ENCODE measurements at regions not wholly inside any gene's neighbourhood (a gene's known extent, or its start where the extent isn't known, plus 50 kb on each side); places are given as distances from the start of the nearest gene placed in this dataset.

DNA sequence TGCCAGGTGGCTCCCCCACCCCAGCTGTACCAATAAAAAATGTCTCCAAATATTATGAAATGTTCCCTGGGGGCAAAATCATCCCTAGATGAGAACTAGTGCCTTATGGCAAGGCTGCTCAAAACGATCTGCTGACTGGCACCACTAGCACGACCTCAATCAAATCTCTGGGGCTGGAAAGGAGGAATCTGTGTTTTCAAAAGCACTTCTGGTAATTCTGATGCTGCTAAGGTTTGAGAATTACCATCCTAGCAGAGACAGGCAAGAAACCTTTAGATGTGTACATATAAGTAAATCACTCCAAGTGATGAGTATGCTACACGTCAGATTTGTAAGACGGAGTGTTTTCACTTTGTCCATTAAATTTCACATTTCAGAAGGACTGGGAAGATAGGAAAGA lies 360.1 kb upstream of the THRB start:
- TF ChIP-seq EZH2phosphoT487 (IDR thresholded peaks at IDR 0.05; ENCODE audit: unreplicated experiment), result no peak
- TF ChIP-seq, protein P1, sequence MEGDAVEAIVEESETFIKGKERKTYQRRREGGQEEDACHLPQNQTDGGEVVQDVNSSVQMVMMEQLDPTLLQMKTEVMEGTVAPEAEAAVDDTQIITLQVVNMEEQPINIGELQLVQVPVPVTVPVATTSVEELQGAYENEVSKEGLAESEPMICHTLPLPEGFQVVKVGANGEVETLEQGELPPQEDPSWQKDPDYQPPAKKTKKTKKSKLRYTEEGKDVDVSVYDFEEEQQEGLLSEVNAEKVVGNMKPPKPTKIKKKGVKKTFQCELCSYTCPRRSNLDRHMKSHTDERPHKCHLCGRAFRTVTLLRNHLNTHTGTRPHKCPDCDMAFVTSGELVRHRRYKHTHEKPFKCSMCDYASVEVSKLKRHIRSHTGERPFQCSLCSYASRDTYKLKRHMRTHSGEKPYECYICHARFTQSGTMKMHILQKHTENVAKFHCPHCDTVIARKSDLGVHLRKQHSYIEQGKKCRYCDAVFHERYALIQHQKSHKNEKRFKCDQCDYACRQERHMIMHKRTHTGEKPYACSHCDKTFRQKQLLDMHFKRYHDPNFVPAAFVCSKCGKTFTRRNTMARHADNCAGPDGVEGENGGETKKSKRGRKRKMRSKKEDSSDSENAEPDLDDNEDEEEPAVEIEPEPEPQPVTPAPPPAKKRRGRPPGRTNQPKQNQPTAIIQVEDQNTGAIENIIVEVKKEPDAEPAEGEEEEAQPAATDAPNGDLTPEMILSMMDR (conservative IDR thresholded peaks at IDR 0.05; ENCODE audit: low read depth in 2 of 2), result no peak
- no peak for TF ChIP-seq EZH2 (IDR thresholded peaks at IDR 0.05; ENCODE audit: low read depth, unreplicated experiment)
- TF ChIP-seq NANOG (IDR thresholded peaks at IDR 0.05; ENCODE audit: borderline replicate concordance), result no peak
- TF ChIP-seq, protein P2, sequence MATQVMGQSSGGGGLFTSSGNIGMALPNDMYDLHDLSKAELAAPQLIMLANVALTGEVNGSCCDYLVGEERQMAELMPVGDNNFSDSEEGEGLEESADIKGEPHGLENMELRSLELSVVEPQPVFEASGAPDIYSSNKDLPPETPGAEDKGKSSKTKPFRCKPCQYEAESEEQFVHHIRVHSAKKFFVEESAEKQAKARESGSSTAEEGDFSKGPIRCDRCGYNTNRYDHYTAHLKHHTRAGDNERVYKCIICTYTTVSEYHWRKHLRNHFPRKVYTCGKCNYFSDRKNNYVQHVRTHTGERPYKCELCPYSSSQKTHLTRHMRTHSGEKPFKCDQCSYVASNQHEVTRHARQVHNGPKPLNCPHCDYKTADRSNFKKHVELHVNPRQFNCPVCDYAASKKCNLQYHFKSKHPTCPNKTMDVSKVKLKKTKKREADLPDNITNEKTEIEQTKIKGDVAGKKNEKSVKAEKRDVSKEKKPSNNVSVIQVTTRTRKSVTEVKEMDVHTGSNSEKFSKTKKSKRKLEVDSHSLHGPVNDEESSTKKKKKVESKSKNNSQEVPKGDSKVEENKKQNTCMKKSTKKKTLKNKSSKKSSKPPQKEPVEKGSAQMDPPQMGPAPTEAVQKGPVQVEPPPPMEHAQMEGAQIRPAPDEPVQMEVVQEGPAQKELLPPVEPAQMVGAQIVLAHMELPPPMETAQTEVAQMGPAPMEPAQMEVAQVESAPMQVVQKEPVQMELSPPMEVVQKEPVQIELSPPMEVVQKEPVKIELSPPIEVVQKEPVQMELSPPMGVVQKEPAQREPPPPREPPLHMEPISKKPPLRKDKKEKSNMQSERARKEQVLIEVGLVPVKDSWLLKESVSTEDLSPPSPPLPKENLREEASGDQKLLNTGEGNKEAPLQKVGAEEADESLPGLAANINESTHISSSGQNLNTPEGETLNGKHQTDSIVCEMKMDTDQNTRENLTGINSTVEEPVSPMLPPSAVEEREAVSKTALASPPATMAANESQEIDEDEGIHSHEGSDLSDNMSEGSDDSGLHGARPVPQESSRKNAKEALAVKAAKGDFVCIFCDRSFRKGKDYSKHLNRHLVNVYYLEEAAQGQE (IDR thresholded peaks at IDR 0.05; ENCODE audit: unreplicated experiment), result no peak
- TF ChIP-seq, protein P3, sequence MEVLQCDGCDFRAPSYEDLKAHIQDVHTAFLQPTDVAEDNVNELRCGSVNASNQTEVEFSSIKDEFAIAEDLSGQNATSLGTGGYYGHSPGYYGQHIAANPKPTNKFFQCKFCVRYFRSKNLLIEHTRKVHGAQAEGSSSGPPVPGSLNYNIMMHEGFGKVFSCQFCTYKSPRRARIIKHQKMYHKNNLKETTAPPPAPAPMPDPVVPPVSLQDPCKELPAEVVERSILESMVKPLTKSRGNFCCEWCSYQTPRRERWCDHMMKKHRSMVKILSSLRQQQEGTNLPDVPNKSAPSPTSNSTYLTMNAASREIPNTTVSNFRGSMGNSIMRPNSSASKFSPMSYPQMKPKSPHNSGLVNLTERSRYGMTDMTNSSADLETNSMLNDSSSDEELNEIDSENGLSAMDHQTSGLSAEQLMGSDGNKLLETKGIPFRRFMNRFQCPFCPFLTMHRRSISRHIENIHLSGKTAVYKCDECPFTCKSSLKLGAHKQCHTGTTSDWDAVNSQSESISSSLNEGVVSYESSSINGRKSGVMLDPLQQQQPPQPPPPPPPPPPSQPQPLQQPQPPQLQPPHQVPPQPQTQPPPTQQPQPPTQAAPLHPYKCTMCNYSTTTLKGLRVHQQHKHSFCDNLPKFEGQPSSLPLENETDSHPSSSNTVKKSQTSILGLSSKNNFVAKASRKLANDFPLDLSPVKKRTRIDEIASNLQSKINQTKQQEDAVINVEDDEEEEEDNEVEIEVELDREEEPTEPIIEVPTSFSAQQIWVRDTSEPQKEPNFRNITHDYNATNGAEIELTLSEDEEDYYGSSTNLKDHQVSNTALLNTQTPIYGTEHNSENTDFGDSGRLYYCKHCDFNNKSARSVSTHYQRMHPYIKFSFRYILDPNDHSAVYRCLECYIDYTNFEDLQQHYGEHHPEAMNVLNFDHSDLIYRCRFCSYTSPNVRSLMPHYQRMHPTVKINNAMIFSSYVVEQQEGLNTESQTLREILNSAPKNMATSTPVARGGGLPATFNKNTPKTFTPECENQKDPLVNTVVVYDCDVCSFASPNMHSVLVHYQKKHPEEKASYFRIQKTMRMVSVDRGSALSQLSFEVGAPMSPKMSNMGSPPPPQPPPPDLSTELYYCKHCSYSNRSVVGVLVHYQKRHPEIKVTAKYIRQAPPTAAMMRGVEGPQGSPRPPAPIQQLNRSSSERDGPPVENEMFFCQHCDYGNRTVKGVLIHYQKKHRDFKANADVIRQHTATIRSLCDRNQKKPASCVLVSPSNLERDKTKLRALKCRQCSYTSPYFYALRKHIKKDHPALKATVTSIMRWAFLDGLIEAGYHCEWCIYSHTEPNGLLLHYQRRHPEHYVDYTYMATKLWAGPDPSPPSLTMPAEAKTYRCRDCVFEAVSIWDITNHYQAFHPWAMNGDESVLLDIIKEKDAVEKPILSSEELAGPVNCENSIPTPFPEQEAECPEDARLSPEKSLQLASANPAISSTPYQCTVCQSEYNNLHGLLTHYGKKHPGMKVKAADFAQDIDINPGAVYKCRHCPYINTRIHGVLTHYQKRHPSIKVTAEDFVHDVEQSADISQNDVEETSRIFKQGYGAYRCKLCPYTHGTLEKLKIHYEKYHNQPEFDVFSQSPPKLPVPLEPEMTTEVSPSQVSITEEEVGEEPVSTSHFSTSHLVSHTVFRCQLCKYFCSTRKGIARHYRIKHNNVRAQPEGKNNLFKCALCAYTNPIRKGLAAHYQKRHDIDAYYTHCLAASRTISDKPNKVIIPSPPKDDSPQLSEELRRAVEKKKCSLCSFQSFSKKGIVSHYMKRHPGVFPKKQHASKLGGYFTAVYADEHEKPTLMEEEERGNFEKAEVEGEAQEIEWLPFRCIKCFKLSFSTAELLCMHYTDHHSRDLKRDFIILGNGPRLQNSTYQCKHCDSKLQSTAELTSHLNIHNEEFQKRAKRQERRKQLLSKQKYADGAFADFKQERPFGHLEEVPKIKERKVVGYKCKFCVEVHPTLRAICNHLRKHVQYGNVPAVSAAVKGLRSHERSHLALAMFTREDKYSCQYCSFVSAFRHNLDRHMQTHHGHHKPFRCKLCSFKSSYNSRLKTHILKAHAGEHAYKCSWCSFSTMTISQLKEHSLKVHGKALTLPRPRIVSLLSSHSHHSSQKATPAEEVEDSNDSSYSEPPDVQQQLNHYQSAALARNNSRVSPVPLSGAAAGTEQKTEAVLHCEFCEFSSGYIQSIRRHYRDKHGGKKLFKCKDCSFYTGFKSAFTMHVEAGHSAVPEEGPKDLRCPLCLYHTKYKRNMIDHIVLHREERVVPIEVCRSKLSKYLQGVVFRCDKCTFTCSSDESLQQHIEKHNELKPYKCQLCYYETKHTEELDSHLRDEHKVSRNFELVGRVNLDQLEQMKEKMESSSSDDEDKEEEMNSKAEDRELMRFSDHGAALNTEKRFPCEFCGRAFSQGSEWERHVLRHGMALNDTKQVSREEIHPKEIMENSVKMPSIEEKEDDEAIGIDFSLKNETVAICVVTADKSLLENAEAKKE (CRISPR knock-in tag; IDR thresholded peaks at IDR 0.05), result no peak
- no peak for TF ChIP-seq CREB1 (CRISPR knock-in tag; IDR thresholded peaks at IDR 0.05; ENCODE audit: low read depth)
- TF ChIP-seq, protein P4, sequence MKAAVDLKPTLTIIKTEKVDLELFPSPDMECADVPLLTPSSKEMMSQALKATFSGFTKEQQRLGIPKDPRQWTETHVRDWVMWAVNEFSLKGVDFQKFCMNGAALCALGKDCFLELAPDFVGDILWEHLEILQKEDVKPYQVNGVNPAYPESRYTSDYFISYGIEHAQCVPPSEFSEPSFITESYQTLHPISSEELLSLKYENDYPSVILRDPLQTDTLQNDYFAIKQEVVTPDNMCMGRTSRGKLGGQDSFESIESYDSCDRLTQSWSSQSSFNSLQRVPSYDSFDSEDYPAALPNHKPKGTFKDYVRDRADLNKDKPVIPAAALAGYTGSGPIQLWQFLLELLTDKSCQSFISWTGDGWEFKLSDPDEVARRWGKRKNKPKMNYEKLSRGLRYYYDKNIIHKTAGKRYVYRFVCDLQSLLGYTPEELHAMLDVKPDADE (IDR thresholded peaks at IDR 0.05), result no peak
- no peak for TF ChIP-seq POLR2AphosphoS5 (IDR thresholded peaks at IDR 0.05; ENCODE audit: low read depth)
- no peak for TF ChIP-seq ZNF114 (CRISPR knock-in tag; IDR thresholded peaks at IDR 0.05)
